GM12872 (cell line): ENCODE measurements at regions not wholly inside any gene's neighbourhood (a gene's known extent, or its start where the extent isn't known, plus 50 kb on each side); places are given as distances from the start of the nearest gene placed in this dataset.

Experiments used
- TF ChIP-seq, protein P1 (sequence below): IDR thresholded peaks from 3 replicates; pipeline ENCODE4 v1.5.1; 2011; ENCODE audit warnings: low read depth, mild to moderate bottlenecking, low read length, moderate library complexity; ENCODE audit not compliant: insufficient read depth

DNA sequence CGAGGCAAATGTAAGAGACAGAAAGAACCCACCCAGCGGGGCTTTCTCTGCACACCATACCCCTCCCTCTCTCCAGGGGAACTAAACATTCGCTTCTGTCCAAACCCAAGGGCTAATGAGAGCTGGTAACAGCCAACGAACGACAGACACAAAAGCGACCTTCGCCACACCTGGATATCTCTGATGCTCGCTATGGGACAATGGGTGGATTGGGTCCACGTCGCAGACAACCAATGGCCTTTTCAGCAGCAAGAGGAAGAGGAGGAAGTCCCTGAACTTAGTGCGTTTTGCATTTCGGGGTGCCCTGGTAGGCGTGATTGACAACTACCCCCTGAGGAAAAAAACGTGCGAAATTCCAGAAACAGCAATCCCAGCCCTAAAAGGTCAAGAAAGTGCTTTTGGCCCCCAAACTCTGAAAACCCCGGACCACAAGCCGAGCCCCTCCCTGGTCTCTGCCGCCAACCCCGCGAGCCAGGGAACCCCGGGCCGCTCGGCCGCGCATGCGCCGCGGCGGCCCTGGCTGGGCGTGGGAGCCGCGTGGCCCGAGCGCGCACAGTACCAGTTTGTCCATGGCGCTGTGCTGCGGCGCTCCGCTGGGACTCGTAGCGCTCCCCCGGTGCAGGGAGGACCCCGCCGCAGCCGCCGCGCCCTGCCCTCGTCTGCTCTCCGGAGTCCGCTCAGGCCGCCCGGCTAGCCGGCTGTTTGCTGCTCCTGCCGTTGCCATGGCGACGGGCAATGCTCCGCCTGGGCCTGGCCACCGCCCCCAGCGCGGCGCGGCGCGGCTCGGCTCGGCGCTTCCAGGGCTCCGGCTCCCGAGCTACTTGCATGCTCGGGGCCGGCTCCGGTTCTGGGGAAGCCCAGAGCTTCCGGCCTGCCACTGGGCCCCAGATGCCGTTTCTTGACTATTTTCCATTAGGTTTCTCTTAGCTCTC lies 66.9 kb upstream of the DNAH5 start:
- TF ChIP-seq, protein P1, sequence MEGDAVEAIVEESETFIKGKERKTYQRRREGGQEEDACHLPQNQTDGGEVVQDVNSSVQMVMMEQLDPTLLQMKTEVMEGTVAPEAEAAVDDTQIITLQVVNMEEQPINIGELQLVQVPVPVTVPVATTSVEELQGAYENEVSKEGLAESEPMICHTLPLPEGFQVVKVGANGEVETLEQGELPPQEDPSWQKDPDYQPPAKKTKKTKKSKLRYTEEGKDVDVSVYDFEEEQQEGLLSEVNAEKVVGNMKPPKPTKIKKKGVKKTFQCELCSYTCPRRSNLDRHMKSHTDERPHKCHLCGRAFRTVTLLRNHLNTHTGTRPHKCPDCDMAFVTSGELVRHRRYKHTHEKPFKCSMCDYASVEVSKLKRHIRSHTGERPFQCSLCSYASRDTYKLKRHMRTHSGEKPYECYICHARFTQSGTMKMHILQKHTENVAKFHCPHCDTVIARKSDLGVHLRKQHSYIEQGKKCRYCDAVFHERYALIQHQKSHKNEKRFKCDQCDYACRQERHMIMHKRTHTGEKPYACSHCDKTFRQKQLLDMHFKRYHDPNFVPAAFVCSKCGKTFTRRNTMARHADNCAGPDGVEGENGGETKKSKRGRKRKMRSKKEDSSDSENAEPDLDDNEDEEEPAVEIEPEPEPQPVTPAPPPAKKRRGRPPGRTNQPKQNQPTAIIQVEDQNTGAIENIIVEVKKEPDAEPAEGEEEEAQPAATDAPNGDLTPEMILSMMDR = peak; percentile 19; the same call in 1 of the 3 replicates

DNA sequence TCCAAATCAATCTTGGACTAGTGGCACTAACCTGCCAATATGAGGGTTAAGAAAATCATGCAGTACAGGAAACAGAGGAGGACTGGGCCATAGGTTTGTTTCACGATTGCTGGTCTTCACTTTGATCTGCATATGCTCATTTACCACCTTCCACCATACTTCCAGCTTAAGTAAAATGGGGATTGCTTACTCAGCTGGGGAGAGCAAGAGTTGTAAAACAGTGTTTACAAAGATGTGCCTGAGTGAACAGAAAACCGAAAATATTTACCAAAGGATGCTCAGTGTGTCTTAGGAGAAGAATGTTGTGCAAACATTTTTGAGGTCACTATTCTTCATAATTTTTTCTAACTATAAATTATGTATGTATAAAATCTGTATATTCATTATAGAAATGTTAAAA lies 65.1 kb upstream of the DNAH5 start:
- TF ChIP-seq, protein P1 = no peak

DNA sequence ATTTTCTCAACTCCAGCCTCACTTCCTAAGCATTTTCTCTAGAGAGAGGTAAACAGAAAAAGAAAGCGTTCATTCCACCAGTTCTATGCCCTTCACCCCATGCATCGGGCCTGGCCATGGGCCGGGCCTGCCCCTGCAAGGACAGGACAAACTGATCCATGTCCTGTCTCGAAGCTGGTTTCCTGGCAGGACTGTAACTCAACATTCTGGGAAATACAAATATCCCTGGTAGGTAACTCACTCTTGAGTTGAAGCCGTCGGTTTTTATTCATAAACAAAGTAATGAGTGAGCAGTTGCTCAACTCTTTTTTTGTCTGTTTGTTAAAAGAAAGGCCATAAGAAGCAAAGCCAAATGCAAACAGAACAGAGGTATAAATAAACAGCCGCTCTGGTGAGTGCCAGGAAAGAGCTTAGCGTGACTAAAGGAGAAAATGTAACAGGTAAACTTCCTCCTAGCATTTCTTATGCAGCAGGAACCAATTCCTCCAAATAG lies 64.4 kb upstream of the DNAH5 start:
- TF ChIP-seq, protein P1 = no peak

DNA sequence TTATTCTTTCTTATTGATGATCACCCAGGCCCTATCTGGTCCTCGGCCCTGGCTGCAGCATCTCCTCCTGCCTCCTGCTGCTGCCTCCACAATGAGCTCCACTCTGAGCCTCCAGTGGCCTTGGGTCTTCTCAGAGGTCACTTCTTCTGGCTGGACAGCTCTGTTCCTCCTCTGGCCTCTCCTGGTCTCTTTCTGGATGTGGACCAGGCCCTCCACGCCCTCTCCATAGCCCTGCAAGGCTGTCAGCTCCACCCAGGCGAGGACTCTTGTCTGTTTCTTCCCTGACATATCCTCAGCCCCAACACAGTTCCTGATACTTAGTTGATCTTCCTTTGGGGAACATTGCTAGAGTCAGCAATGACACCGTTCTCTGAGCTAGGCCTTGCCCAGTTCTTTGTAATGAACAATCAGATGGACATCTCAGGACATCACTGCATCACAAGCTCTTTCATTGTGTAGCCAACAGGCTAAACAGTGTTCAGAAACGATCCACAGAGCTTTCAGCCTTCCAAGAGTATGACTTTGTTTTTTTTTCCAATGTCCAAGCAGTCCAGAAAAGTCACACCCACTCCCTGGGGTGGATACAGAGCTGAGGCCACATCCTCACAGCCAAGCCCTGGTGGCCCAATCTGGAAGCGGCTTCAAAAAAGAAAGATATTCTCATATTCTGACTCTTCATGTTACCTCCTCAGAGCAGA lies 62.5 kb upstream of the DNAH5 start:
- TF ChIP-seq, protein P1 = no peak

DNA sequence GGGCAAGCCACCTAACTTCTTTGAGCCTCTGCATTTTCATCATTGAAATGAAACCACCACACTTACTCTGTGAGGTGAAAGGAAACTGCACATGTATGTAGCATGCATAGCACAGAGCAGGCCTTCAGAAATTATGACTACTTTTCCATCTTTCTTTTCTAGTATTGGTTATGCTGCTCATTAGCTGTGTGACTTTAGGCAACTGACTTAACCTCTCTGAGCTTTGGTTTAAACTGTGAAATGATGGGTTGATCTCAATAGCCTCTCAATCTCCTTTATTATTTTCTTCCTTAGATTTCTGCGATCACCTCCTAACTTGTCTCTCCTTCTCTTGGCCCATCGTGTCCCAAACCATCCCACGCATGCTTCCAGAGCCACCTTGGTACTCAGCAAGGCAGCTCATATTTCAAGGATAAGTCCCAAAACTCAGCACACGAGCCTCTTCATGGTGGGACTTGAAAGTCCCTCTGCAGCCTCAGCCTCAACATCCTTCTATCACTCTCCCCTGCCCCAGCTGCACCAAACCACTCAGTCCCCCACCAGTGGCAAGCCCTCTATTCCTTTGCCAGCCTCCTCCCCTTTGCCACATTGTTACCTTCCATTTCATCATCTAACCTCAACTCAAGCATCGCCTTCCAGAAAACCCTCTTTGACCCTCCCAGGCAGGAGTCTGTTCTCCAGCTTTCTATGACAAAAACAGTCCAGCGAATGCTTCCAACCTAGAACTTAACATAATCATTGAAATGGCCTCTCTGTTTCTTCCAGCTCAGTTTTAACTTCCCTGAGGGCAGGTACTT lies 60.3 kb upstream of the DNAH5 start:
- TF ChIP-seq, protein P1 = no peak

DNA sequence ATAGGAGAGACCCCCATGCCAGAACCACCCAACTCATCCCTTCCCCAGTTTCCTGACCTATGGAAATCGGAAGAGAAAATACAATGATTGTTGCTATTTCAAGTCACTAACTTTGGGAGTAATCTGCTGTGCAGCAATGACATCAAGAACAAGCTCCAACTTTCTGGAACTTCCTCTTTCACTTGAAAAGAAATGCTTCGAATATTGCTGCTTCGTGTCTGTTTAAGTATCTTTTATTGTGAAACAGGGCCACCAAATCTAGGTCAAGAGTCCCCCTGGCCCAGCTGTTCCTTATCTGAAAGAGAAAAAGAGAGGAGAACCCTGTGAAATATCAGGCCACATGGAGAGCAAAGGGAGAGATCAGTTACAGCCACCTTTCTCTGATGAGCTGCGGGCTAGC lies 59.4 kb upstream of the DNAH5 start:
- TF ChIP-seq, protein P1 = no peak

DNA sequence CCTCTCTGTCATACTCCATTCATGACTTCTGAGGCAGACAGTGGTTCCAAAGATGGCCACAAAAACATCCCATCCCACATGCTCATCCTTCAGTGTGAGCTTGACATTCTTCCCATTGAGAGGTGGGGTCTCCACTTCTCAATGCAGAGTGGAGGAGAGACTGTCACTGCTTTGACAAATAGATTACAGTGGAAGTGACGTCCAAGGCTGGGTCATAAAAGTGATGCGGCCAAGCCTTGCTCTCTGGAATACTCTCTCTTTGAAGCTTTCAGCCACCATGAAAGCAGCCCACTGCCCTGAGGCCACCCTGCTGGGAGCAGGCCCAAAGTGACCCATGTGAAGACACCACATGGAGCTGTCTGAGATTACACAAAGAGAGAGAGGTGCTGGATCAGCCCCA lies 59.0 kb upstream of the DNAH5 start:
- TF ChIP-seq, protein P1 = no peak
